NCI-H526 (cell line): ENCODE measurements at regions not wholly inside any gene's neighbourhood (a gene's known extent, or its start where the extent isn't known, plus 50 kb on each side); places are given as distances from the start of the nearest gene placed in this dataset.

Experiments used
- DNase-seq, 2 experiments: peaks; one replicate each; lab custom pipeline; 2025; lab: John Stamatoyannopoulos, UW

DNA sequence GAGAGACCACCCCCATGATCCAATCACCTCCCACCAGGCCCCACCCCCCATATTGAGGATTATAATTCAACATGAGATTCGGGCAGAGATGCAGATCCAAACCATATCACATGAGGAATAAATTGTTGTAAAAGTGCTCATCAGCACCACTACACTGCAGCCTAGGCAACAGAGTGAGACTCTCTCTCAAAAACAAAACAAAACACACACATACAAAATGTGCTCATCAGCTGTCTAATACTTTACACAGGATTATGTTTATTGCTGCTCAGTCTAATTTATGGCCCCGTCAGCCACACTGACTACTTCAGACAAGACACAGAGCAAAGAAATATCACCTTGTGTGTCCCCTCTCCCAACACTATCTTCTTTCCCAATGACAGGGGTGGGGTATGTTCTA, 72.9 kb upstream of the PPM1J start:
- no peak for DNase-seq

GRCh38 chr1:112783059-112783458, 67.9 kb upstream of the PPM1J start:
- no peak for DNase-seq

DNA sequence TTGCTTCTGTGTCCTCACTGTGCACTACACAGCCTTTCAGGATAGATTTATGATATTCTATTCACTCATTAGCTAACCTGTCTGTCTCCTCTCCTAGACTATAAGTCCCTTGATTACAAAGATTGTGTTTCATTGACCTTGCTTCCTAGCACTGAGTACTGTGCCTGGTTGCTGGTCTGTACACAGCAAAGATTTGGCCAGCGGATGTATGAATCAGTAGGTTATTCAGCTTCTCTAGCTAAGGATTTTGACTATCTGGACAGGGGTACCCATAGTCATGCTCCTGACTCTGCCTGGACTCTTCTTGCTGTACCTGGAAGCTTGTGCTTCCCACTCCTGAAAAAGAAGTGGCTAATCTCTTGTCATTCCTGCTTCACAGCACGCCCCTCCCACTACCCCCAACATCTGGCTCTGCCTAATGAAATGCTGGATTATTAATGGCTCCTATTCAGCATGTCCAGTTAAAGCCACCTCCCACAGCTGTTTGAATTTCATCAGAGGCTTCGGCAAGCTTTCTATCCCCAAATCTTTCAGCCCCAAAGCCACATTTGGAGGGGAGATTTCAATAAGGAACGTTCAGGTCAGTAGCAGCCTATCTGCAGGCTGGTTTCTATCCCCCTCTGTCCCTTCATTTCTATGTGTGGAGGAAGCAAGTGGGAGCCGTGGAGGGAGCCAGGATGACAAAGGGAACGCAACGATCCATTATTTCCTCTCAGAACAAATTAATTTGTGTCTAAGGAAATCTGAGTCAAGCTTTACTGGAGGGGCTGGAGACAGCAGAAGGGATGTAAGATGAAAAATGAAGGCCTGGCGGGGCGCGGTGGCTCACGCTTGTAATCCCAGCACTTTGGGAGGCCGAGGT, 64.8 kb upstream of the PPM1J start:
- DNase-seq = no peak

GRCh38 chr1:112778137-112778536, 63.0 kb upstream of the PPM1J start:
- no peak for DNase-seq

DNA sequence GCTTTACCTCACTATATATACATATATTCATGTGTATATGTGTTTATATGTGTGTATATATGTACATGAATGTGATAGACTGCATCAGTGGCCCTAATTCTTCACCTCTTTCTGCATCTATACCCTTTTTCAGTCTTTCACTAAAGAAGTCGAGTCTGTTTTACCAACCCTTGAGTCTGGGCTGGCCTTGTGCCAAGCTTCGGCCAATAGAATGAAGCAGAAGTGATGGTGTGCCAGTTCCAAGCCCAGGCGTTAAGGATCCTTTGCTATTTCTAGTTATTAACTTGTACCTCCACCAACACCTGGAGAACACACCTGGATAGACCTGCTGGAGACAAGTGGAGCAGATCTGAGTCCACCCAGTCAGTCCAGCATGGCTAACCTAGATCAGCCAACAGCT, 61.6 kb upstream of the PPM1J start:
- no peak for DNase-seq

- DNase-seq = no peak
Observed at GRCh38 chr1:112772781-112773180, 57.6 kb upstream of the PPM1J start.

- no peak for DNase-seq
Observed at GRCh38 chr1:112770724-112771123, 55.6 kb upstream of the PPM1J start.

- DNase-seq = no peak
Observed at GRCh38 chr1:112769611-112770010, 54.5 kb upstream of the PPM1J start.

DNA sequence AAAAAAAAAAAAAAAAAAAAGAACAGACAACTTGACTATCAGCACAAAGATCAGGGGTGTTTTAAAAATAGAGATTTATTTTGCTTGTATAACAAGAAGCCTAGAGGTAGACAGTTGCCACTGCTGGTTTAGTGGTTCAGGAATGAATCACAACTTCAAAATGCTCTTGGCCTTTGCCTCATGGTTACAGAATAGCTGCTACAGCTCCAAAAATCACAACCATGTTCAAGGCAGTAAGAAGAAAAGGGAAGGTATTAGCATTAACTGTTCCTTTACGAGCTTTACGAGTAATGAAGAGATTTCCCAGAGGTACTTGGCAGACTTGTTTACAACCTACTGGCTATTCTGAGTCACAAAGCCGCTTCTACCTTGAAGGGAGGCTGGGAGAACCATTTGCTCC, 52.5 kb upstream of the PPM1J start:
- no peak for DNase-seq
